ENCODE measurements at regions not wholly inside any gene's neighbourhood (a gene's known extent, or its start where the extent isn't known, plus 50 kb on each side); places are given as distances from the start of the nearest gene placed in this dataset.

DNA sequence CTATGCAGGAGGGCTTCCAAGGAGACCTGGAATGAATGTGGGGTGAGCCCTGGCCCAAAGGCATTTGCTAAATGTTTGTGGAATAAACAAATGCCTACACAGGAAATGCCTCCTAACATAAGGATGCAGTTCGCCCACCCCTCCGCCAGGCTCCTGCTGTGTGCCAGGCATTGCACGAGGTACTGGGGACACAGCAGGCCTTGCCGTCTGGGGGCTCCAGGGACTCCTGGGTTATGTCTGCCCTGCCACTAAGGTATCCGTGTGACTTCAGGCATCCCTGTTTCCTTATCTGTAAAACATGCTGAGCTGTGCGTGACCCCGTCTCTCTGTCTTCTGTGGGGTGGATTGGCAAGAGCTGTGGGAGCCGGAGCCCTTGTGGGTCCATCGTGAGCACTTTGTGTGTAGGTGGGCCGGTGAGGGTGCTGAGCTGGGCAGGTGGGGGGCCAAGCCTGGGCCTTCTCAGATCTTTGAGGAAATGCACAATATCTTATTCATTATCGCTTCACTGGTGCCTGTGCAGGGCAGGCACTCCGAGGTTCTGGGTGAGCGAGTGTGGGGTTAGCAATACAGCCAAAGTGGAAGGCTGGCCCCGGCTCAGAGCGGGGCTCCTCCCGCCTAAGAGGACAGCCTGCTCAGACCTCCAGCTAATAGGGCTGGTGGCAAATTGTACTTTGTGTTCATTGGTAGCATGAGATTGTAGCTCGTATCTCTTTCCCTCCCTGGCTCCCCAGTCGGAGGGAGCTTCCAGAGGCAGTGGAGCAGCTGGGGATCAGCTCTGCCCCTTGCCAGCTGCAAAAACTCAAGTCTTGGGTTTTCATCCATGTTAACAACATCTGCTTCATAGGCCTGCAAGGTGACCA is 126.8 kb downstream of the GLI2 start:
- no peaks in the 10 kb centered on the region for H3K27me3 ChIP-seq (ENCODE audit: control insufficient read depth, insufficient read depth, low read length)
- DNase-seq (ENCODE audit: low read depth): no peak
- TF ChIP-seq, protein P1, sequence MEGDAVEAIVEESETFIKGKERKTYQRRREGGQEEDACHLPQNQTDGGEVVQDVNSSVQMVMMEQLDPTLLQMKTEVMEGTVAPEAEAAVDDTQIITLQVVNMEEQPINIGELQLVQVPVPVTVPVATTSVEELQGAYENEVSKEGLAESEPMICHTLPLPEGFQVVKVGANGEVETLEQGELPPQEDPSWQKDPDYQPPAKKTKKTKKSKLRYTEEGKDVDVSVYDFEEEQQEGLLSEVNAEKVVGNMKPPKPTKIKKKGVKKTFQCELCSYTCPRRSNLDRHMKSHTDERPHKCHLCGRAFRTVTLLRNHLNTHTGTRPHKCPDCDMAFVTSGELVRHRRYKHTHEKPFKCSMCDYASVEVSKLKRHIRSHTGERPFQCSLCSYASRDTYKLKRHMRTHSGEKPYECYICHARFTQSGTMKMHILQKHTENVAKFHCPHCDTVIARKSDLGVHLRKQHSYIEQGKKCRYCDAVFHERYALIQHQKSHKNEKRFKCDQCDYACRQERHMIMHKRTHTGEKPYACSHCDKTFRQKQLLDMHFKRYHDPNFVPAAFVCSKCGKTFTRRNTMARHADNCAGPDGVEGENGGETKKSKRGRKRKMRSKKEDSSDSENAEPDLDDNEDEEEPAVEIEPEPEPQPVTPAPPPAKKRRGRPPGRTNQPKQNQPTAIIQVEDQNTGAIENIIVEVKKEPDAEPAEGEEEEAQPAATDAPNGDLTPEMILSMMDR (IDR thresholded peaks at IDR 0.05; ENCODE audit: insufficient read depth, low read depth, low read length): no peak
- POLR2A ChIA-PET: no interaction called here
- H3K4me3 ChIP-seq (ENCODE audit: low read depth, low read length): no peak overlapping the region
- CTCF ChIA-PET: interaction anchor here (1.0 kb wide), 1 partner anchor 171 kb away, joined by 3 read pairs; no protein-coding TSS in a partner anchor
- no peaks in the 10 kb centered on the region; the same call in 1 of the 2 replicates for H3K36me3 ChIP-seq (ENCODE audit: control insufficient read depth, insufficient read depth, low read length)

DNA sequence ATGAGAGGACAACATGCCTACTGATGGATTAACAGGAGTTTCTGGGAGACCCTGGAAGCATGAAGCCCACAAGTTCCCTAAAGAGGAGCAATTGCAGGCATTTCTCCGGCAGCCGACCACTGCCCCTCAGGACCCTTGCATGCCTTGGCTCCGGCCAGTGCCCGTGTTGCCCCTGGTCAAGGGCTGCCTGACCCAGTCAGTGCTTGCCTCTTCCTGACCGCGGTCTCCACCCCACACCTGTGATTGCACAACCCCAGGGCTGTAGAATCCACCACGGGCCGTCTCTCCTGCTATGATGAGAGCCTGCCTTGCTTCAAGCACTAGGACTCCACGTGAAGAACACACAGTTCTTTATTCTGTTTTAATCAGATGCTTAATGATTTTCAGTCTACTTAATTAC is 127.5 kb downstream of the GLI2 start:
- TF ChIP-seq, protein P1 (IDR thresholded peaks at IDR 0.05; ENCODE audit: insufficient read depth, low read depth, low read length): no peak
- no peak for DNase-seq (ENCODE audit: low read depth)
- H3K4me3 ChIP-seq (ENCODE audit: low read depth, low read length): no peak overlapping the region
- H3K27me3 ChIP-seq (ENCODE audit: control insufficient read depth, insufficient read depth, low read length): no peaks in the 10 kb centered on the region
- ChIA-PET POLR2A (no interaction called here), CTCF (interaction anchor here (1.0 kb wide), 1 partner anchor 171 kb away, joined by 3 read pairs; no protein-coding TSS in a partner anchor)
- no peaks in the 10 kb centered on the region; the same call in 1 of the 2 replicates for H3K36me3 ChIP-seq (ENCODE audit: control insufficient read depth, insufficient read depth, low read length)

DNA sequence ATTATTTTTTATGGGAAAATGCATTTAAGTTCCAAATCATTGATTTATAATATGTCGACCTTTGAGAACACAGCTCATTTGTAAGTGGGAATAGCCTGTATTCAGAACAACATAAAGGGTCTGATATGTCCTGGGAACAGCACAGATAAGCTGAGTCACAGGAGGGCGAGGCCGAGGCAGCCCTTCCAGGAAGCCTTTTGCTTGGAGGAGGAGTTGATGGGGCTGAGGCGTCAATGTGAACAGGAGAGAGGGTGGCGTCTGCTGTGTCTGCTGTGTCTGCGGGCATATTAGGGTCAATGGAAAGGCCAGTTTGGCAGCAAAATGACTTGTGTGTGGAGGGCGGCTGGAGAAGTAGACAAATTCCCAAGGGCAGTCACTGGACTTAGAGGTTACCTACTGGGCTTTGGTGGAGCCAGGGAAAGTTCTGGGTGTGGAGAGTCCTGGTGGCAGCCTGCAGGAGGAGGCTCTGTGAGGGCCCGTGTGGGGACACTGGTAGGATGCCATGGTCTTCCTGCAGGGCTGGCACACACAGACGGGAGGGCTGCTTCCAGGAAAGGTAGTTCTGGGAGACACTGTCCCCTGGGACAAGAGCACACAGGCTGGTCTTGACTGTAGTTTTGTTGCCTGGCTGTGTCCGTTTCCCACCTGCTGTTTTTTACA is 128.1 kb downstream of the GLI2 start:
- H3K27me3 ChIP-seq (ENCODE audit: control insufficient read depth, insufficient read depth, low read length): no peaks in the 10 kb centered on the region
- CTCF ChIA-PET: no interaction called here
- TF ChIP-seq, protein P1 (IDR thresholded peaks at IDR 0.05; ENCODE audit: insufficient read depth, low read depth, low read length): no peak
- H3K4me3 ChIP-seq (ENCODE audit: low read depth, low read length): no peak overlapping the region
- DNase-seq (ENCODE audit: low read depth): no peak
- POLR2A ChIA-PET: no interaction called here
- H3K36me3 ChIP-seq (ENCODE audit: control insufficient read depth, insufficient read depth, low read length): no peaks in the 10 kb centered on the region; the same call in 1 of the 2 replicates

DNA sequence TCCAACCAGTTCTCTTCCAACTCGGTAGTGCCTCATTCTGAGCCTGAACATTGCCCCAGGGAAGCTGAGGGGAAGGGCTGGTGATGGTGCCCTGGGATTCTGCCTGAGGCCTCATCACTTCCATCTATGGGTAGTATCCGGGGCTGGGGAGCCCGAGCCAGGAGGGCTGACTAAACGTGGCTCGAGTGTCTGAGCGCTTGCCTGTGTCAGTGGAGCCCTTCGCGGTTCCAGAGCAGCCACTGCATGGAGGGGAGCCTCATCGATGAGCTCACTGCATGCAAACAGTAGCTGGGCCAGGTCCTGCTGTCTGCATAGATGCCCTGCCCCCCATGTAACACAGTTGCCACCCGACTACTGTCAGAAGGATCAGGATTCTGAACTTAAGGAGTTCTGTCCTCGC is 129.3 kb downstream of the GLI2 start:
- no peaks in the 10 kb centered on the region; the same call in 1 of the 2 replicates for H3K36me3 ChIP-seq (ENCODE audit: control insufficient read depth, insufficient read depth, low read length)
- H3K27me3 ChIP-seq (ENCODE audit: control insufficient read depth, insufficient read depth, low read length): no peaks in the 10 kb centered on the region
- TF ChIP-seq, protein P1 (IDR thresholded peaks at IDR 0.05; ENCODE audit: insufficient read depth, low read depth, low read length): no peak
- no peak overlapping the region for H3K4me3 ChIP-seq (ENCODE audit: low read depth, low read length)
- POLR2A ChIA-PET: no interaction called here
- no peak for DNase-seq (ENCODE audit: low read depth)
- CTCF ChIA-PET: interaction anchor here (0.7 kb wide), 1 partner anchor 43 kb away, joined by 3 read pairs; no protein-coding TSS in a partner anchor

DNA sequence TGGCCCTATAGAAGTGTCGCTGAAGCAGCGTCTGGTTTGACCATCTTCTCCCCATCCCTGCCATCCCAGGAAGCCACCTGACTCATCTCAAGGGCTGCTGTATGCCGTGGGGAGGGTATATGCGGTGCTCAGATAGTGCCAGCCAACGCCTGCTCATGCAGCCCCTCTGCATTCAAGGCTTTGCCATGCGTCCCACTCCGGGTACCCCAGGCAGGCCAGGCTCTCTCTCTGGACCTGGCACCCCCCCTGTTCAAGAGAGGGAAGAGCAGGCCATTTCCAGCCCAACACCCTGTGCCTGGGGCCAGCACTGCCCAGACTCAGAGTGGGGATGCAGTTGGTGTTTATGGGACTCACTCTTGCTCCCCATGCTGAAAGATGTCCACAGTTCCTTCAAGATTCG is 130.0 kb downstream of the GLI2 start:
- Histone ChIP-seq H3K27me3 (ENCODE audit: control insufficient read depth, insufficient read depth, low read length) (no peaks in the 10 kb centered on the region), H3K4me3 (ENCODE audit: low read depth, low read length) (no peak overlapping the region), H3K36me3 (ENCODE audit: control insufficient read depth, insufficient read depth, low read length) (no peaks in the 10 kb centered on the region; the same call in 1 of the 2 replicates)
- DNase-seq (ENCODE audit: low read depth): no peak
- ChIA-PET CTCF (interaction anchor here (0.6 to 1.5 kb wide), 3 partner anchors 44 to 170 kb away, joined by 3 to 6 read pairs (median 4); no protein-coding TSS in a partner anchor), POLR2A (no interaction called here)
- TF ChIP-seq, protein P1 (IDR thresholded peaks at IDR 0.05; ENCODE audit: insufficient read depth, low read depth, low read length): no peak

Data from BJ (cell line).